ENCODE measurements at regions not wholly inside any gene's neighbourhood (a gene's known extent, or its start where the extent isn't known, plus 50 kb on each side); places are given as distances from the start of the nearest gene placed in this dataset.

DNA sequence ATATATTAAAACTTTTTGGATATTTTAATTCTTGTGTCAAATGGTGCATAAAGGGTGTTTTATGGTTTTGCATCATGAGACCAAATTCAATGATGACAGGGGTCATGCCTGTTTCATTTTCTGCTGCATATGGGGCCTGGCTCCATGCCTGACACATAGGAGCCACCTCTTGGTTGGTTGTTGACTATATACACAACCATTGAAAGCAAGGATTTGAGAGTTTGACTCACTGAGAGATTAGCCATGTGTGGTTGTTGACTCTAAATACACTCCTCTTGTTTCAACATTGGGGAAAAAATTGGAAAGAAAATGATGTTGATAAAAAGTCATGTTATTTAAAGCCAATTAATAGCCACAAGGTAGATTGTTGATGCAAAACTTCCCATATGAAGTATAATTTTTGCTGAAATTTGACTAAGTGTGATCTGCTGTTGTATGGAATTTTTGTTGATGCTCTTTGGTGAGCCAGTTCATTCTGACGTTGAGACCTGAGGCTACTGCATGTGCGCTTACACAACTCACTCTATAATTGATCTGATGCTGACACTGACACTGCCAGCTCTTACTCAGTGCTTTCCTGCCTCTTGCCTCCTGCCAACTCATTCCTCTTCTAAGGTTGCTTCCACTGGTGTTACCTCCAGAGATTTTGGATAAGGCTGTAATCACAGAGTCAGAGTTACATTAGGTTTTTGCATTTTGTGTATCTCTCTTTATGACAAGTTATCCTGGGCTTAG is 446.2 kb upstream of the SLC14A2 start:
- no peak for DNase-seq (ENCODE audit: low read depth)

DNA sequence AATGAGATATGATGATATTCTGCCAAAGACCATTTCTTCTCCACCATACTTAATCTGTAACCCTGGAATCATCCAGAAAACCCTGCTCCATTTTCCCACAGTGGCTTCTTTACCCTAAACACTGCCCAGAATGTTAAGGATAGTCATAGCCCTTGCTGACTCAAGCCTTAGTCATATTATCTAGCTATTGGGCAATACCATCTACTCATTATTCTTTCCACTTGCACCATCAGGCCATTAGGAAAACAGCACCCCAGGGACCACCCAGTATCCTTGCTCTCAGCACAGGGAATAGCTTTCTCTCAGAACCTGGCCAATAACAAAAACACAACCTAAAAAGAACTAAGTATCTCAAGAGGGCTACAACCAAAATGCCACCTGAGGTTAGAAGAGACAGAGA is 445.7 kb upstream of the SLC14A2 start:
- no peak for DNase-seq (ENCODE audit: low read depth)

DNA sequence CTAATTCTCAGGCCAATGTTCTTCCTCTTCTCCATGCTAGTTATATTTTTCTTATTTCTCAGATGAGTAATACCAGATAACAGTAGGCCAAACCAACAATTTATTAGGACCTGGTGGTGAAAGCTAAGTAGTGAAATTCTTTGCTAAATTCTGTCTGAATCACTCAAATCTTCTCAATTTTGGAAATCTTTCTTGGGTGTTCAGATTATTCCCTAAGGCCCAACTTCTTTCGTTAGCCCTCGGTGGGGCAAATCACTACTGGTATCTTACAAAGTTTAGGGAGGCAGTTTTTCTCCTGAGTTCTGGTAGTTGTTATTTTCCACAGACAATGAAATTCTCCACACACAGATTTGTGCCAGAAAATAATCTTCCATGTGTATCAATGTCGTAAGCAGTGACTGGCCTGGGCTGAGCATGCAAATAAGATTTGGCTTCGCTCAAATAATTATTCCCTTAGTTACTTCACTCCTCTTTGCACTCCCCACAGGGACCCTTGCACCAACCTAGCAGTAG is 443.5 kb upstream of the SLC14A2 start:
- no peak for DNase-seq (ENCODE audit: low read depth)

DNA sequence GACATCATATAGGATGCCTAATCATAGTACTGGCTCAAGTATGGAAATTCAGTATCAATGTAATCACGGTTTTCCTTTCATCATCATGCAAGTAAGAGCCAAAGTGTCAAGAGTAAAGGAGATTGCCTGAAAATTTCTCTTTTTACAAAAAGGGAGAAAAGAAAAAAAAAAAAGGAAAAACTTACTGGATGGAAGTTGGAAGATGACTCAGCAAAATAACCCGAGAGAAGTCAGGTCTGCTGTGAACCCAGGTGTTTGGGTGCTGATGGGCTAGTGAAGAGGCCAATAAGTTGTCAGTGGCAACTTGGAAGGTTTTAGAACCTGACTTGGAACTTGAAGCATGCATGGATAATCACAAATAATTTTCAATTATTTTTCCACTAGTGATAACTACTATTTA is 441.9 kb upstream of the SLC14A2 start:
- DNase-seq (ENCODE audit: low read depth) = no peak

DNA sequence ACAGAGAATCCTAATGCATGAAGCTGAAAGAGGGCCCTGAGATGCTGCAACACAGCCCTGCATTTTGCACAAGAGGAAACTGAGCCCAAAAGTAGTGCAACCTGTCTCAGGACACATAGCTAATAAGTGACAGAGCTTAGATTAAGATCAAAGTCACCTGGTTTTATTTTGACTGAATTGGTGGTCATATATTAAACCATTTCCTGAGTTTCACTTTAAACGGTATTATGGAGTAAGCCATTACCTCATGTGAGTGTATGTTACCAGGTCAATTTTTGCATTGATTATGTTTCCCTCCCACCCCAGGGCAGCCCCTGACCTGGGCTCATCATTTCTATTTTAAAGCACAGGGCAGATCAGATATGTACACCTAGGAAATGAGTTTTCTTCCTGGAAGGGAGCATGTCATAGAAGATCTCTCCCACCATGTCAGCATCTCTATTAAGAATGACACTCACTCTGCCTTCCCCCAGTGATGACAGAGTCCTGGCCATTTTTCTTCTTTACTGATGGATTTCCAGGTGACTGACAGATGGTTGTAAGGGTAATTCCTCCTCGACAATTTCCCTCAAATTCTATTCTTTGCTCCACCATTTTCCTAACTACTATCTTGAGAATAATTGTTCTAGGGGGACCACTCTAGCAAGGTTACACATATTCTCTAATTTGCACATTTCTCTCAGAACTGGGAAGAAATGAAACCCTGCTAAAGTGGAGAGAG is 441.3 kb upstream of the SLC14A2 start:
- no peak for DNase-seq (ENCODE audit: low read depth)

DNA sequence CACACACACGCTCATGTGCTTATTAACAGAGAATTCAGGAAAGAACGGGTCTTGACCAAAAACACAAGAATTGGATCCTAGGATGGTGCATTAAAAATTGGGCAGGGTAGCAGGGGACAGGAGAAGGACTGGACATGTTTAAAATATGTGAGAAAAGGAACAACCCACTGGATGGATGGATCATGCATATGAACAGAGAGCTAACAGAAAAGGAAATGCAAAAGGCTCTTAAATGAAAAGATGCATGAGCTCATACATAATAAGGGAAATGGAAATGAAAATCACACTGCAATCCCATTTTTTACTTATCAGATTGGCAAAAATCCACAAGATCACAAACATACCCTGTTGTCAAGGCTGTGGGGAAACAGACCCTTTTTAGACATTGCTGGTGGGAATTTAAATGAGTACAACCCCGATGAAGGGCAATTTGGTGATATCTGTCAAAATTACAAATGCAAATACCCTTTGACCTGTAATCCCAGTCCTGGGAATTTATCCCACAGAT is 440.6 kb upstream of the SLC14A2 start:
- DNase-seq (ENCODE audit: low read depth) = no peak

DNA sequence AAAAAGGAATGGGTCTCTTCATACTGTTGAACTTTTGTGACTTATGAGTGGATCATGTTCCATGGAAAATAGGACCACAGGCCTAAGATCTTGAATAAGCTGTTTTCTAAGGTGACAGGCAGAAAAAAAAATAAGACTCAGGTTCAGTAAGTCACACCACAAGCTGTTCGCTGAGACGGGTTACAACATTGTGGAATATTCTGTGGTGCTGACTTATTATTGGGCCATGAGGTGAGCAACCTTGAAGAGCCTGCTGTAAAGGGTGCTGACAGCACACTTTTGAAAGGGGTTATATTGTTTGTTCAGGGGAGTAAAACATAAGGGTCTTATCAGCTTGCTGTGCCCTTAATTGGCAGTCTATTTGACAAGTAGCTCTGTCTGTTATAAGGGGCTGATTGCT is 439.8 kb upstream of the SLC14A2 start:
- no peak for DNase-seq (ENCODE audit: low read depth)

DNA sequence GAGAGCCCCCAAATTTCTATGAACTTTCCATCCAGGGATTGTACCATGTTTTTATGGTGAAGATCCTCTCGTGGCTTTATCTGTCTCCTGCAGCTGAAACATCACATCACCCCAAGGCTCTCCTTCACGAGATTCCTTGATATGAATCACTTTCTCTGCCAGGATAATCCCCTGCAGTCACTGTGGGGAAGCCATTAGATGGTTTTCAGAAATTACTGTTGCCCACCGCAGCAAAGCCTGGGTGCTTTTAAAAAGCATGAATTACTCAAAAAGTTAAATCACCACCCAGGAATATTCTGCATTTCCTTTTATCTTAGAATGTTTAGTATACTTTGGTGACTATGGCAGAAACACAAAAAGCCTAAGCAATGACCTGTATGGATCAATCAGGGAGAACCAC is 428.4 kb upstream of the SLC14A2 start:
- no peak for DNase-seq (ENCODE audit: low read depth)

DNA sequence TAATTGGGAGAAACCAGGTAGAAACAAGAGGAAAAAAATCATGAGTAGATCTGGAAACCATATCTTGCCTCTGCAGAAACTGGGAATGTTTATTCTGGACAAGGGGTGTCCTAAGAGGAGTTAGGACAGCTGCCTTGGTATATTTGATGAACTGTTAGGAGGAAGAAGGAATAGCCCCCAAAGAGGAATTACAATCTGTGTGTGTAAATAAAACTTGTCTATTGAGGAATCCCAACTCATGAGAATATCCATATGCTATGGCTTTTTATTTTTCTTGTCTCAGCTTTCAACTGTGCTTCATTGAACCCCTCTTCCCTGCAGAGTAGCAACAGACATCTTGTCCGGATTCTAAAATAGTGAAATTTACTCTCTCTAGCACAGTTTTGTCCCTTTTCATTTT is 423.5 kb upstream of the SLC14A2 start:
- DNase-seq (ENCODE audit: low read depth) = no peak

DNA sequence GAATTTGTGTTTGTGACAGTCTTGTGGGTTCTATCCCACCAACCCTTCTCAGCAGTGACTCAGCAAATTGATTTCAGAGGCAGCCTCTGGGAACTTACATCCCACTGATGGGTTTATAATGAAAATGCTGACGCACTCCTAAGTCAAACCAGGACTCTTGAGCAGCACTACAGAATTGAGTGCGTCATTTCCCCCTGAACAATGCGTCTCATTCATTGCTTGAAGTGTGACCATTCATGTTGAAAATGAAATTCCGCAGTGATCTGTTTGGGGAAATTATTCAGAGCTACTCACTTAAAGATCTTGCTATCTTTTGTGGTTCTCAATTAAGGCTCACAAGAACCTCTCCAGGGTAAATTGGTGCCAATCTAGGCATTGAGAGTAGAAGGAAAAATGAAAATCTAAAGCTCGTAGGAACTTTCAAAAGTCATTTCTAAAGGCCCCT is 417.7 kb upstream of the SLC14A2 start:
- DNase-seq (ENCODE audit: low read depth) = no peak

DNA sequence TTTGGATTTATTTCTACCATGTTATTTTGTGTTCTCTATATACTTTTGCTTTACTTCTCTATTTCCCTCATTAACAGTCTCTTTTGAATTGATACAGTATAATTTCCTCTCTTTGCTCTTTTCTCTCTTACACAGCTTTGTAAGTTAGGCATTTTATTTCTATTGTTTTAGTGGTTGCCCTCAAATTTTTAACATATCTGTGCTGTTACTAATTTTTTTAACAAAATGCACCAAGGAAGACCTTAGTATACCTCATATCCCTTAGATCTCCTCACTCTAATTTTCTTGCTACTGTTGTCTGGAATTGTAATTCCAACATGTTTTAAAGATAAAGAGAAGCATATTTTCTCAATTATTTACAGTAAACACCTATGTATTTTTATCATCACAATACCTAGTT is 416.8 kb upstream of the SLC14A2 start:
- DNase-seq (ENCODE audit: low read depth) = no peak

DNA sequence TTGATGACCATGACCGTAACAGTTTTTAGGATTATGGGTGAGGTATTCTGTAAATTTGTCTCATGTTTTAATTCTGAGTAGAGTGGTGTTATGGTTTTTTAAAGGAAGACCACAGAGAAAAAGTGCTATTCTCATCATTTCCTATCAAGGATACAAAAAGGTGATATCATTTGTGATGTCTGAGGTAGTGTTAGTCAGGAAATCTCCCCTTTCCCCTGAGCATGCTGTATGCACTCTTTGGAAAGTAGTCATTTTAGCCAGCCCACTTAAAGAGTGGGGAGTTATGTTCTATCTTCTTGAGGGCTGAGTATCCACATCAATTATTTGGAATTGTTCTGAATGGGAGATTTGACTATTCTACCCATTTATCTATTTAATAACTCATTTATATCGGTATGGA is 414.2 kb upstream of the SLC14A2 start:
- no peak for DNase-seq (ENCODE audit: low read depth)

DNA sequence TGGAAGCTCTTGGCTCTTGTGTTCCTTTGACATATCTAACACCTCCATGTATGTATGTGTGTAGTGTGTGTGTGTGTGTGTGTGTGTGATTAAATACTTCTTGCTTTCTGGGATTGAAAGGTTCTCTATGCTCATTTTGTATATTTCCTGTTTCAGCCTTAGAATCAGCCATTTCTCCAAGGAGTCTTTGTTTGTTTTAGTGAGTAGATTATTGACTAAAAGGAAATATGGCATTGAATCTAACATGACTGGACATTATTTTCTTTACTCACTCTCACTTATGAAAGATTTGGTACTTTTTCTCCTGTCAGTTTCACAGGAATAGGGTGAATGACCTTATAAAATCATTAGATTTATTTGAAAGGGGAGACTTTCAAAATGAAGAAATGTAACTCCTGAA is 413.8 kb upstream of the SLC14A2 start:
- DNase-seq (ENCODE audit: low read depth) = no peak

DNA sequence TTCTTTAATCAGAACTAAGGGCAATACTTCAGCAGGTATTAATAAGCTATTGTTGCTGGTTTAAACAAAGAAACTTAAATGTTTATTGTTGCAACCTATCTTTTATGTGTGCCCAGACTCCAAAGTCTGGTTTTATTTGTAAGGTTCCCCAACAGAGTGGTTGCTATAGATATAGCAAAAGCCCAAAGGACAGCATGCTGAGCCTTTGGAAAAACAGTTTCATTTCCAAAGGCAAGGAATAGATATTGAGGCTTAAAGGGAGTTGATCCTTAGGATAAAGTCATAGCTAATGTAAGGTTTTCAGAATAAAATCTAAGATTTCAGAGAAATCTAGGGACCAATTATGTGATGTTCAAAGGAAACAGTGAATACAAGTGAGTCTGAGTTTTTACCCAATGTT is 413.2 kb upstream of the SLC14A2 start:
- no peak for DNase-seq (ENCODE audit: low read depth)

DNA sequence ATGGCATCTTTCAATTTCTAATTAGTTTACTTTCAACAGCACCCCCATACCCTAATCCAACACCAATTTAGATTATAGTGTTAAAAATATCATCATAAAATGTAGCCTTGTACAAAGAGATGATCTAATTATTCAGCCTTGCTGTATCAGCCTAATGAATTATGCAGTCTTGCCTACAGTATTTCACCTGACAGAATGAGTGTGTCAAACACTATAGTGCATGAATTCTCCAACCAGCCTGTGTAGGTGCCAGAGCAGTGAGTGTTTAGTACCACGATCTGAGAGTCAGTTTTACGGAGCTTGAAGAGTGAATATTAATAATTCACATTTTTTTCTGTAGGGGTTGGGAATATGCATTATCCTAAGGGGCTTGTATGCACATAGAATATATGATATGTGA is 411.6 kb upstream of the SLC14A2 start:
- DNase-seq (ENCODE audit: low read depth) = no peak

DNA sequence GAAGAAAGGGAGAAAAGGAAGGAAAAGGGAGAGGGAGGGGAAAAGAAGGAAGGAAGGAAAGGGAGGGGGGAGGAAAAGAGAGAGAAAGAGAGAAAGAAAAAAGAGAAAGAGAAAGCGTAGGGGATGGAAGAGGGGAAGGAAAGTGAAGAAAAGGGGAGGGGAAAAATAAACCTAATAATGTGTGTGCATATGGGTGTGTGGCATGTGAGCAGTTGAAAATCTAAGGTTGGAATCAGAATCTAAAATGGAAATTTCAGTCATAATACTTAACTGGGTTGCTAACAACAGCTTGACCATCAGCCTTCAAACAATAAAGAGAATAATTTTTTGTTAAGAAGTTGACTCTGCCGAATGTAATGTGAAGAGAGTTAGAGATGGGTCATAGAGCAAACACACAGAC is 407.9 kb upstream of the SLC14A2 start:
- no peak for DNase-seq (ENCODE audit: low read depth)

DNA sequence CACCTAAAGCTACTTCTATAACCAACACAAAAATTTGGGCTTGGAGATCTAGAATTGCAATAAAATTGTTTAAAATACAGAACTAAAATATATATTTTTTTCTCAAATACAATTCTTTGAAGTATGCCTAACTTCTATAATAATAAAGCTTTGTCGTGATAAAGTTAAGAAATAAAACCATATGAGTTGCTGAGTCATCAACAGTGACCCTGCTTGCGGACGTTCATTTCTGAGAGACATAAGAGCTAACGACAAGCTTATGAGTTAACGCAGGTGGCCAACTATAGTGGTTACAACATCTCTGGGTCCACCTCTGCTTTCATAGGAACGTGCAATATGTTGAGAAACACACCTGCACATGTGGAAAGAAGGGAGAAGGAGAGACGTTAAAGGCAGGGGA is 407.1 kb upstream of the SLC14A2 start:
- no peak for DNase-seq (ENCODE audit: low read depth)

DNA sequence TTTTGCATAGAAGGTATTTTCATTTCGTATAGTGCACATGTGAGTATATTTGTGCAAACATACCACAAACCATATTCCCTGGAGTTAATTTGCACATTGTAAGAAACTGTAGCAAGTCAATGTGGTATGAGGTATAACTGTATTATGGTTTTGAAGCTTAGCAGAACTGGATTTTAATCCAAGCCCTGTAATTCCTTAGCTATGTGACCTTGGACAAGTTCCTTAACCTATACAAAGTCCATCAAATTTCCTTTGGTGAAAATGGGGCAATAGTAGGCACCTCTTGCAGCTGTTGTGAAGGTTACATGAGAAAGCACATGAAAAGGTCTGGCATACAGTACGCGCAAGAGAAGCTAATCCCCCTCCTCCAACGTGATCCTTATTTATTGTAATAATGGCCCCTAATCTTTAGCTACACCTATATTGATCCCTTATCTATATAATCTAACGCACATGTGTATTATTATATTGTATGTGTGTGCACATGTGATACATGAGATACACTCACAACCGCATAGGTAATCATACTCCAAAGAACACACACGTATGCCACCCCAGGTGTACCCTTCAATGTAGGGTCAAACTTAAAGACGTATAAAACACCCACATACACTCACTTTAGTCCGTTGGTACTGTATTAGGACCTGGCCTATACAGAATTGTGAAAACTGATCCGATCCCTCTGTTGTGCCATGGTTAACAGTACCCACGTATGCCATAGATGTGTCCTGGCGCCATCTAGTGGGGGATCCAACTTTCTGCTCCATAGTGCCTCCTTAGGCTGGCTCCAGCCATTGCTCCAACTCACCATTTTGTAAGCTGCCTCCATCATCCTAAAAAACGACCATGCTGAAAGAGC is 402.9 kb upstream of the SLC14A2 start:
- peak; percentile 63 for DNase-seq (ENCODE audit: low read depth)

DNA sequence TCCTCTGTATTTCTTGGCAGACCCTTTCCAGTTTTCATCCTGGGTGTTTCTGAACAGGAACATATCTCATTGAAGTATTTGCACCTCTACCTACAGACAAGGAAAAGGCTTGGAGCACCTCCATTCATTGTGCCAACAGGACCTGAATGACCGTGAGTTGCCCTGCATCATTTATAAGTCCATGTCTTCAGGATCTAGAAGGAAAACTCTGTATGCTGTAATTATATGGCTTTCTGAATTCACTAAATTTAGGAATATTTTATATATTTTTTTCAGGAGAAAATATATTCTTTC is 402.3 kb upstream of the SLC14A2 start:
- DNase-seq (ENCODE audit: low read depth) = no peak

DNA sequence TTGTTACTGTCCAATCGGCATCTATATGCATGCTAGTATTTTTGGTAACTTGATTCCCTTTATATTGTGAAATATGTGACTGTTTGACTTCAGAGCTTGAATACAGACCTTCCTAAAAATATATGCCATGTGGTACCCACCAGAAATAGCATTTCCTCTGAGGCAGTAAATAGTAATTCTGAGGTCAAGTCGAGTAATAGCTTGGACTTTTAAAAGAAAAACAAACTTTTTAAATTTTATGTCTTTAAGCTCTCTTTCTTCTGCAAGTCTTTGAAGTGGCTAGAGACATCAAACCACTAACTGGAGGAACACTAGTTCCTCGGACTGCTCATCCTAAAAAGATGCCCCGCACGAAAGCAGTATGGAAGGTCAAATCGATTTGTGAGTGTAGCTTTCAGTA is 396.8 kb upstream of the SLC14A2 start:
- DNase-seq (ENCODE audit: low read depth) = no peak

DNA sequence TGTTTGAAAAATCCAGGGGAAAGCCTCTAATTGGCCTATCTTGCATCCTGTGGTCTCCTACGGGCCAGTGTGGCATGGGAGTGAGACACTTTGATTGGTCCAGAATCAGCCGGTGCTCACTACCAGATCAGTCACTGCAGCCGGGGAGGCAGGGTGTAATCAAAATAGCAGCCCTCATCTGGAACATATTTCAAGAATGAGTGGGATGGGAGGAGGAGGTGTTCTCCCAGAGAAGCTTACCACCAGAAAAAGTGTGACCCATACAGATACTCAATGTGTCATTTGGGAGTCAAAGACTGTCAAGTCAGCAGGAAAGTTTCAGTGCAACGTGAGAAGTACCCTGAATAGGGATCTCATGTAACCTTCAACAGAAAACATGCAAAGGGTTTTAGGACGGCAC is 393.9 kb upstream of the SLC14A2 start:
- no peak for DNase-seq (ENCODE audit: low read depth)

DNA sequence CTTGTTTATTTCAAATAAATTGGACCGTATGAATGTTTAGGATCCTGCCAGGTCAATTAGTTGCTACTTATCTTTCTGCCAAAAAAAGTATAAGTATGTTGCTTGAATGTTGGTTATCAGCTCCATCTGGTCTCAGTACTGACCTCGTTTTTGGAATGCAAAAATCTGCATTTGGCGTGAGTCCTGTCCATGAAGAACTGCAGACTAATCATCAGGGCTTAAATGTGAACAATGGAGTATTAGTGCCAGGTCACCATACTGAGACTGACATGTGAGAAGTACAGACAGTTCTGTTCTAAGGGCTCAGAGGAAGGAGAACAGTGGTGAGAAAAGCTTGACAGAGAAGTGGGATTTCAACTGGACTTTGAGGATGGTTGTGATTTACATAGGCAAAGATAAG is 393.1 kb upstream of the SLC14A2 start:
- DNase-seq (ENCODE audit: low read depth) = no peak
